Vagina (tissue), 2 donors: ENCODE measurements at regions not wholly inside any gene's neighbourhood (a gene's known extent, or its start where the extent isn't known, plus 50 kb on each side); places are given as distances from the start of the nearest gene placed in this dataset.

Source experiments
- CTCF ChIP-seq, 3 experiments: fragments of 450-650 bp in 2 of 3; fragments of 200-600 bp in 1 of 3; sonication (generic) in 1 of 3; IDR thresholded peaks; one replicate each; pipeline ENCODE4 v1.5.1; 2017 to 2019; ENCODE audit warnings: antibody characterized with exemption in 3 of 3, mild to moderate bottlenecking in 2 of 3, moderate library complexity in 2 of 3
- POLR2A ChIP-seq, 2 donors: fragments of 450-650 bp; IDR thresholded peaks; one replicate each; pipeline ENCODE4 v1.6.1; 2017; ENCODE audit warnings: antibody characterized with exemption in 2 of 2, mild to moderate bottlenecking in 2 of 2, moderate library complexity in 2 of 2
- POLR2AphosphoS5 ChIP-seq, 2 donors: sonication (generic); formaldehyde crosslinking; IDR thresholded peaks; one replicate each; pipeline ENCODE4 v1.9.0; 2017; ENCODE audit warnings: antibody characterized with exemption in 2 of 2, mild to moderate bottlenecking in 2 of 2, low read depth in 1 of 2; ENCODE audit not compliant: insufficient read depth in 1 of 2

GRCh38 chr2:188890755-188891154 lies 83.4 kb upstream of the COL3A1 start:
- TF ChIP-seq CTCF (IDR thresholded peaks at IDR 0.05) (no peak), POLR2A (IDR thresholded peaks at IDR 0.05) (no peak), POLR2AphosphoS5 (IDR thresholded peaks at IDR 0.05; ENCODE audit: insufficient read depth in 1 of 2, low read depth in 1 of 2) (no peak)
